Immature natural killer cell (primary cell): ENCODE measurements at regions not wholly inside any gene's neighbourhood (a gene's known extent, or its start where the extent isn't known, plus 50 kb on each side); places are given as distances from the start of the nearest gene placed in this dataset.
A peak's percentile ranks its signal among the peaks of the same experiment; 100 is the strongest.
"Not testable (repeated sequence)": the region's sequence is repeated elsewhere in the genome, so short reads cannot be mapped to it uniquely, and the experiment has no call there.

Source experiments
- DNase-seq, 3 donors: peaks; one replicate each; pipeline ENCODE4 v3.0.0; 2022; ENCODE audit warnings: mixed read lengths in 1 of 3
- H3K27ac Mint-ChIP-seq, 6 donors: one replicate each; pipeline ENCODE4 v1.8.0; 2020; ENCODE audit warnings: mixed read lengths in 6 of 6, mild to moderate bottlenecking in 5 of 6, inconsistent platforms in 4 of 6, moderate library complexity in 3 of 6
- H3K27me3 Mint-ChIP-seq, 3 donors: one replicate each; pipeline ENCODE4 v1.8.0; 2020 to 2021; ENCODE audit warnings: low read depth in 3 of 3, mild to moderate bottlenecking in 3 of 3, mixed read lengths in 3 of 3, moderate library complexity in 3 of 3, inconsistent platforms in 1 of 3
- H3K36me3 Mint-ChIP-seq, 3 donors: one replicate each; pipeline ENCODE4 v1.8.0; 2020; ENCODE audit warnings: mixed read lengths in 3 of 3, inconsistent platforms in 2 of 3, mild to moderate bottlenecking in 2 of 3
- H3K4me1 Mint-ChIP-seq, 2 donors: one replicate each; pipeline ENCODE4 v1.8.0; 2020; ENCODE audit warnings: inconsistent platforms in 2 of 2, mild to moderate bottlenecking in 2 of 2, mixed read lengths in 2 of 2, moderate library complexity in 1 of 2
- H3K4me3 Mint-ChIP-seq, 5 donors: one replicate each; pipeline ENCODE4 v1.8.0; 2020; ENCODE audit warnings: mild to moderate bottlenecking in 5 of 5, mixed read lengths in 5 of 5, inconsistent platforms in 3 of 5, moderate library complexity in 3 of 5
- H3K9me3 Mint-ChIP-seq, 6 donors: one replicate each; pipeline ENCODE4 v1.8.0; 2020; ENCODE audit warnings: mild to moderate bottlenecking in 6 of 6, mixed read lengths in 6 of 6, inconsistent platforms in 4 of 6, moderate library complexity in 3 of 6

DNA sequence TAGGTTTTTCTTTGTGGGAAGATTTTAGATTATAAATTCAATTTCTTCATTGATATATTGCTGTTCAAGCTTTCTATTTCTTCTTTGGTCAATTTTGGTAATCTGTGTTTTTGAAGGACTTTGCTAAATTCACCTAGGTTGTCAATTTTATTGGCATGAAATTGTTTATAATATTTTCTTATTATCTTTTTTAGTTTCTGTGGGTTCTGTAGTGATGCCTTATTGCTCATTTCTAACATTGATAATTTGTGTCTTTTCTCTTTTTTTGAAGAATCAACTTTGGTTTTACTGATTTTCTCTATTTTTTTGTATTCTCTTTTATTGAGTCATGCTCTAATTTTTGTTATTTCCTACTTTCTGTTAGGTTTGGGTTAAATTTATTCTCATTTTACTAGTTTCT lies 123.2 kb downstream of the ADSS2 start:
- Mint-ChIP-seq H3K4me1 (peaks cover 35 to 44% of the 10 kb centered on the region in 2 donors), H3K36me3 (peaks cover 0 to 9% (median 4%) of the 10 kb centered on the region in 3 donors), H3K4me3 (no peak overlapping the region), H3K9me3 (no peaks in the 10 kb centered on the region), H3K27ac (peak overlapping the region in 4 of 6 donors; percentile 34 to 86 (median 60)), H3K27me3 (peaks cover 4 to 27% (median 15%) of the 10 kb centered on the region in 3 donors)
- no peak for DNase-seq

GRCh38 chr1:244329591-244330317 lies 122.0 kb downstream of the ADSS2 start:
- no peak for DNase-seq
- Mint-ChIP-seq H3K36me3 (peaks cover 0 to 16% (median 0%) of the 10 kb centered on the region in 3 donors), H3K27me3 (peaks cover 4 to 22% (median 15%) of the 10 kb centered on the region in 3 donors), H3K4me1 (peaks cover 24 to 40% of the 10 kb centered on the region in 2 donors), H3K27ac (peak overlapping the region in 1 of 6 donors; percentile 49), H3K4me3 (no peak overlapping the region), H3K9me3 (no peaks in the 10 kb centered on the region)

- DNase-seq = no peak
- Mint-ChIP-seq H3K36me3 (peaks cover 0 to 16% (median 0%) of the 10 kb centered on the region in 3 donors), H3K4me1 (peaks cover 19 to 35% of the 10 kb centered on the region in 2 donors), H3K27me3 (peaks cover 4 to 18% (median 10%) of the 10 kb centered on the region in 3 donors), H3K9me3 (no peaks in the 10 kb centered on the region), H3K4me3 (no peak overlapping the region), H3K27ac (no peak overlapping the region)
Observed at GRCh38 chr1:244330318-244330625, 121.4 kb downstream of the ADSS2 start.

GRCh38 chr1:244332761-244333160 lies 118.9 kb downstream of the ADSS2 start:
- H3K27ac Mint-ChIP-seq = not testable (repeated sequence)

GRCh38 chr1:244334315-244334714 lies 117.4 kb downstream of the ADSS2 start:
- H3K27ac Mint-ChIP-seq, H3K27me3 Mint-ChIP-seq, H3K9me3 Mint-ChIP-seq, DNase-seq, H3K4me3 Mint-ChIP-seq: not testable (repeated sequence)
- Mint-ChIP-seq H3K36me3 (peaks cover 0 to 16% (median 0%) of the 10 kb centered on the region in 3 donors), H3K4me1 (peaks cover 0 to 12% of the 10 kb centered on the region in 2 donors)

More at GRCh38 chr1:244332761-244333160, 118.9 kb downstream of the ADSS2 start:
- H3K9me3 Mint-ChIP-seq, H3K4me3 Mint-ChIP-seq, H3K27me3 Mint-ChIP-seq, DNase-seq: not testable (repeated sequence)
- peaks cover 1 to 12% of the 10 kb centered on the region in 2 donors for H3K4me1 Mint-ChIP-seq
- H3K36me3 Mint-ChIP-seq = peaks cover 0 to 16% (median 0%) of the 10 kb centered on the region in 3 donors

DNA sequence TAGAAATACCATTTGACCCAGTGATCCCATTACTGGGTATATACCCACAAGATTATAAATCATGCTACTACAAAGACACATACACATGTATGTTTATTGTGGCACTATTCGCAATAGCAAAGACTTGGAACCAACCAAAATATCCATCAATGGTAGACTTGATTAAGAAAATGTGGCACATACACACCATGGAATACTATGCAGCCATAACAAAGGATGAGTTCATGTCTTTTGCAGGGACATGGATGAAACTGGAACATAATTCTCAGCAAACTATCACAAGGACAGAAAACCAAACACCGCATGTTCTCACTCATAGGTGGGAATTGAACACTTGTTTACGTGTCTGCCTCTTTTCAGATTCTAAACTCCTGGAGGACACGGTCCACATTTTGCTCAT lies 116.9 kb downstream of the ADSS2 start:
- not testable (repeated sequence) for H3K4me3 Mint-ChIP-seq, H3K27me3 Mint-ChIP-seq, H3K9me3 Mint-ChIP-seq, DNase-seq, H3K27ac Mint-ChIP-seq
- peaks cover 0 to 12% of the 10 kb centered on the region in 2 donors for H3K4me1 Mint-ChIP-seq
- peaks cover 0 to 16% (median 0%) of the 10 kb centered on the region in 3 donors for H3K36me3 Mint-ChIP-seq

GRCh38 chr1:244335456-244335855 lies 116.3 kb downstream of the ADSS2 start:
- H3K4me1 Mint-ChIP-seq = peaks cover 0 to 12% of the 10 kb centered on the region in 2 donors

DNA sequence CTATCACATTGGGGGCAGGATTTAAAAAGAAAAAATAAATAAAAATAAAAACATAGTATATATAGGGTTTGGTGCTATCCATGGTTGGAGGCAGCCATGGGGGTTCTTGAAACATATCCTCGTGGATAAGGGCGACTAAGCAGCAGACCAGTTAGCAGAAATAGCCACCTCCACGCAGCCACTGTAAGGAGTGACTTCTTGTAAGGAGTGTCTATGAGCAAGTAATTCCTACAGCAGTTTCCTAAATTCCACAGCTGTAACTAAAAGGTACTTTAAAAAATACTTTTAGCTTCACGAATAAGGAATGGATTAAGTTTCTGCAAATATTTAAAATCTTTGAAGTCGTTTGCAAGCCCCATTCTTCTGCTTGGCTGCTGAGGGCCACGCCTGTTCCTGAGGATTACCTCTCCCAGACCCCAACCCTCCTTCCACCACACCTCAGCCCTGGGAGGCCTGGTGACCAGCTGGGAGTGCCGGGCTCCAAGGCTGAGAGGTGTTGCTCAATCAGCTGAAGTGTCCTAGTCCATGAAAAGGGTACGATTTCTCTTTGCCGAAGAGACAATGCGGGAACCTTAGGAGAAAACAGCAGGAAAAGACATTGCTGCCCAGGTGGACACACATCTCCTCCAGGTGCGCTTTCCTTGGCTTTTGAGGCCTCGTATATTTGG lies 115.3 kb downstream of the ADSS2 start:
- Mint-ChIP-seq H3K36me3 (peaks cover 0 to 11% (median 0%) of the 10 kb centered on the region in 3 donors), H3K27ac (no peak overlapping the region), H3K4me1 (peaks cover 2 to 14% of the 10 kb centered on the region in 2 donors), H3K4me3 (no peak overlapping the region), H3K27me3 (peaks cover 2 to 7% (median 7%) of the 10 kb centered on the region in 3 donors), H3K9me3 (no peaks in the 10 kb centered on the region)
- DNase-seq = no peak

More at GRCh38 chr1:244335456-244335855, 116.3 kb downstream of the ADSS2 start:
- Mint-ChIP-seq H3K27ac (no peak overlapping the region), H3K9me3 (no peaks in the 10 kb centered on the region), H3K36me3 (peaks cover 0 to 16% (median 0%) of the 10 kb centered on the region in 3 donors), H3K4me3 (no peak overlapping the region), H3K27me3 (peaks cover 2 to 7% (median 7%) of the 10 kb centered on the region in 3 donors)
- DNase-seq = no peak

DNA sequence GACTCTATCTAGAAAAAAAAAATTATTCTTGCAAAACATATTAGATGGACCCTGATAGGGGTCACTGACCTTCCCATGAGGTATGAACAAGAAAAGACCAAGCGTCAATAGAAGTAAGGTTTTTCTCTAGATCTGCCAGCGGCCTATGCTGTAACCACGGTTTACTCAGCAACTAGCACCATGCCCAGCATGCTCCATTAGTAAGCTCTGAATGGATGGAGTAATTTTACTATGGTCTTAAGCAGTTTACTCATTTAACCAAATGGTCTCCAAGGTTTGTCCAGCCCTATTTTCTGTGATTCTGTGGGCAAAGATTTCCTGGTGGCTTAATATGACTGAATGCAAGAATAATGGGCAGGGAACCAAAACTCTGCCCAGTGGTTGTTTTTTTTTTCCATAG lies 113.9 kb downstream of the ADSS2 start:
- Mint-ChIP-seq H3K4me1 (peaks cover 7 to 22% of the 10 kb centered on the region in 2 donors), H3K27me3 (peaks cover 2 to 4% (median 4%) of the 10 kb centered on the region in 3 donors), H3K9me3 (no peaks in the 10 kb centered on the region), H3K27ac (no peak overlapping the region), H3K36me3 (peaks cover 0 to 11% (median 0%) of the 10 kb centered on the region in 3 donors), H3K4me3 (no peak overlapping the region)
- no peak for DNase-seq

- peaks cover 2 to 5% (median 4%) of the 10 kb centered on the region in 3 donors for H3K27me3 Mint-ChIP-seq
- no peaks in the 10 kb centered on the region for H3K9me3 Mint-ChIP-seq
- H3K27ac Mint-ChIP-seq = no peak overlapping the region
- H3K4me1 Mint-ChIP-seq = peaks cover 7 to 12% of the 10 kb centered on the region in 2 donors
- H3K36me3 Mint-ChIP-seq = peaks cover 0 to 4% (median 0%) of the 10 kb centered on the region in 3 donors
- H3K4me3 Mint-ChIP-seq = no peak overlapping the region
- no peak for DNase-seq
Observed at GRCh38 chr1:244339073-244339692, 112.5 kb downstream of the ADSS2 start.

- Mint-ChIP-seq H3K27me3 (peaks cover 2 to 4% (median 3%) of the 10 kb centered on the region in 3 donors), H3K36me3 (no peaks in the 10 kb centered on the region), H3K9me3 (no peaks in the 10 kb centered on the region), H3K4me3 (no peak overlapping the region), H3K27ac (no peak overlapping the region), H3K4me1 (peaks cover 7 to 10% of the 10 kb centered on the region in 2 donors)
- no peak for DNase-seq
Observed at GRCh38 chr1:244339776-244340175, 111.9 kb downstream of the ADSS2 start.

- Mint-ChIP-seq H3K4me1 (peaks cover 7 to 10% of the 10 kb centered on the region in 2 donors), H3K27ac (no peak overlapping the region), H3K27me3 (peaks cover 2 to 4% (median 3%) of the 10 kb centered on the region in 3 donors), H3K9me3 (no peaks in the 10 kb centered on the region), H3K36me3 (no peaks in the 10 kb centered on the region), H3K4me3 (no peak overlapping the region)
- no peak for DNase-seq
Observed at GRCh38 chr1:244340396-244340795, 111.3 kb downstream of the ADSS2 start.

GRCh38 chr1:244341455-244342450 lies 110.0 kb downstream of the ADSS2 start:
- Mint-ChIP-seq H3K27me3 (peaks cover 2 to 6% (median 5%) of the 10 kb centered on the region in 3 donors), H3K4me1 (peaks cover 7 to 10% of the 10 kb centered on the region in 2 donors), H3K4me3 (peak overlapping the region in 3 of 5 donors; percentile 16 to 61 (median 39)), H3K36me3 (peaks cover 0 to 4% (median 3%) of the 10 kb centered on the region in 3 donors), H3K9me3 (no peaks in the 10 kb centered on the region), H3K27ac (peak overlapping the region in 5 of 6 donors; percentile 50 to 77 (median 53))
- peak in 1 of 3 donors; percentile 17 for DNase-seq
